Renal cortex interstitium (tissue), 11 donors: ENCODE measurements at regions not wholly inside any gene's neighbourhood (a gene's known extent, or its start where the extent isn't known, plus 50 kb on each side); places are given as distances from the start of the nearest gene placed in this dataset.

Experiments used
- DNase-seq, 11 donors: peaks; one replicate each; pipeline ENCODE4 v3.0.0-alpha.2; 2013; ENCODE audit warnings: low read depth in 9 of 11, low spot score in 4 of 11; ENCODE audit errors: extremely low read depth in 1 of 11

- DNase-seq = no peak
Measured at GRCh38 chr13:57424379-57424778, 207.2 kb upstream of the PCDH17 start.

GRCh38 chr13:57425531-57425930 is 206.0 kb upstream of the PCDH17 start:
- DNase-seq = no peak

- DNase-seq = no peak
Measured at GRCh38 chr13:57437587-57437986, 194.0 kb upstream of the PCDH17 start.

- DNase-seq = no peak
Measured at GRCh38 chr13:57438072-57438471, 193.5 kb upstream of the PCDH17 start.

- DNase-seq = no peak
Measured at GRCh38 chr13:57443494-57443893, 188.1 kb upstream of the PCDH17 start.

GRCh38 chr13:57450356-57450755 is 181.2 kb upstream of the PCDH17 start:
- DNase-seq = no peak

GRCh38 chr13:57452228-57452627 is 179.3 kb upstream of the PCDH17 start:
- DNase-seq = no peak

- DNase-seq = no peak
Measured at GRCh38 chr13:57470491-57470890, 161.1 kb upstream of the PCDH17 start.

- DNase-seq = no peak
Measured at GRCh38 chr13:57491318-57491717, 140.2 kb upstream of the PCDH17 start.

GRCh38 chr13:57507752-57508463 is 123.6 kb upstream of the PCDH17 start:
- no peak for DNase-seq

- DNase-seq = no peak
Measured at GRCh38 chr13:57511603-57512002, 119.9 kb upstream of the PCDH17 start.

- DNase-seq = no peak
Measured at GRCh38 chr13:57527114-57527735, 104.3 kb upstream of the PCDH17 start.

GRCh38 chr13:57531256-57531655 is 100.3 kb upstream of the PCDH17 start:
- no peak for DNase-seq

GRCh38 chr13:57546942-57547341 is 84.6 kb upstream of the PCDH17 start:
- DNase-seq = no peak

- no peak for DNase-seq
Measured at GRCh38 chr13:57552437-57552836, 79.1 kb upstream of the PCDH17 start.

GRCh38 chr13:57553932-57554331 is 77.6 kb upstream of the PCDH17 start:
- DNase-seq = no peak

- DNase-seq = peak in 1 of 11 donors; percentile 0
Measured at GRCh38 chr13:57558051-57558467, 73.5 kb upstream of the PCDH17 start.

GRCh38 chr13:57568865-57569264 is 62.7 kb upstream of the PCDH17 start:
- no peak for DNase-seq

- DNase-seq = peak in 1 of 11 donors; percentile 15
Measured at GRCh38 chr13:57569986-57570385, 61.6 kb upstream of the PCDH17 start.
